CD4-positive, CD25-positive, alpha-beta regulatory T cell (primary cell): ENCODE measurements at regions not wholly inside any gene's neighbourhood (a gene's known extent, or its start where the extent isn't known, plus 50 kb on each side); places are given as distances from the start of the nearest gene placed in this dataset.

ENCODE experiments used
- ATAC-seq, 2 donors: fragments of 150-1000 bp; cut with Tn5 transposase; one replicate each; pipeline ENCODE4 v1.10.0; 2021; ENCODE audit warnings: low read depth in 2 of 2, moderate number of reproducible peaks in 2 of 2, moderate library complexity in 1 of 2
- DNase-seq, 3 donors: peaks; one replicate each; pipeline versions ENCODE4 v3.0.0 to v3.0.0-alpha.2; 2012 to 2022; ENCODE audit warnings: mixed read lengths in 1 of 3
- H3K27ac ChIP-seq: one replicate; pipeline ENCODE4 v1.7.0; 2013; ENCODE audit warnings: mild to moderate bottlenecking, low read length; ENCODE audit not compliant: insufficient read depth, poor library complexity, severe bottlenecking
- H3K27me3 ChIP-seq: one replicate; pipeline ENCODE4 v1.7.0; 2013; ENCODE audit warnings: low read length; ENCODE audit not compliant: control insufficient read depth, insufficient read depth
- H3K36me3 ChIP-seq: one replicate; pipeline ENCODE4 v1.7.0; 2013; ENCODE audit warnings: mild to moderate bottlenecking, low read length, moderate library complexity; ENCODE audit not compliant: control insufficient read depth, insufficient read depth
- H3K4me1 ChIP-seq: 2 replicates; pipeline ENCODE4 v1.7.0; 2013; ENCODE audit warnings: mild to moderate bottlenecking, low read length; ENCODE audit not compliant: insufficient read depth, control insufficient read depth, poor library complexity, severe bottlenecking
- H3K4me3 ChIP-seq: one replicate; pipeline ENCODE4 v1.7.0; 2013; ENCODE audit warnings: low read depth, mild to moderate bottlenecking, low read length, moderate library complexity
- H3K9me3 ChIP-seq, 2 experiments: 1 replicate in 1 of 2; 2 replicates in 1 of 2; pipeline ENCODE4 v1.7.0; 2013; ENCODE audit warnings: low read length in 2 of 2, mild to moderate bottlenecking in 1 of 2, moderate library complexity in 1 of 2; ENCODE audit not compliant: control insufficient read depth in 2 of 2
- H3K27ac Mint-ChIP-seq, 3 donors: one replicate each; pipeline ENCODE4 v1.8.0; 2020 to 2022; ENCODE audit warnings: mild to moderate bottlenecking in 3 of 3, mixed read lengths in 3 of 3, moderate library complexity in 2 of 3
- H3K27me3 Mint-ChIP-seq: one replicate; pipeline ENCODE4 v1.8.0; 2022; ENCODE audit warnings: mild to moderate bottlenecking, mixed read lengths
- H3K36me3 Mint-ChIP-seq: one replicate; pipeline ENCODE4 v1.8.0; 2020; ENCODE audit warnings: mixed read lengths
- H3K4me1 Mint-ChIP-seq, 4 donors: one replicate each; pipeline ENCODE4 v1.8.0; 2020 to 2022; ENCODE audit warnings: mixed read lengths in 4 of 4, mild to moderate bottlenecking in 1 of 4
- H3K4me3 Mint-ChIP-seq, 4 donors: one replicate each; pipeline ENCODE4 v1.8.0; 2020 to 2022; ENCODE audit warnings: mild to moderate bottlenecking in 4 of 4, mixed read lengths in 4 of 4, moderate library complexity in 3 of 4
- H3K9me3 Mint-ChIP-seq, 7 donors: one replicate each; pipeline ENCODE4 v1.8.0; 2020 to 2022; ENCODE audit warnings: mixed read lengths in 7 of 7, mild to moderate bottlenecking in 3 of 7, moderate library complexity in 2 of 7

DNA sequence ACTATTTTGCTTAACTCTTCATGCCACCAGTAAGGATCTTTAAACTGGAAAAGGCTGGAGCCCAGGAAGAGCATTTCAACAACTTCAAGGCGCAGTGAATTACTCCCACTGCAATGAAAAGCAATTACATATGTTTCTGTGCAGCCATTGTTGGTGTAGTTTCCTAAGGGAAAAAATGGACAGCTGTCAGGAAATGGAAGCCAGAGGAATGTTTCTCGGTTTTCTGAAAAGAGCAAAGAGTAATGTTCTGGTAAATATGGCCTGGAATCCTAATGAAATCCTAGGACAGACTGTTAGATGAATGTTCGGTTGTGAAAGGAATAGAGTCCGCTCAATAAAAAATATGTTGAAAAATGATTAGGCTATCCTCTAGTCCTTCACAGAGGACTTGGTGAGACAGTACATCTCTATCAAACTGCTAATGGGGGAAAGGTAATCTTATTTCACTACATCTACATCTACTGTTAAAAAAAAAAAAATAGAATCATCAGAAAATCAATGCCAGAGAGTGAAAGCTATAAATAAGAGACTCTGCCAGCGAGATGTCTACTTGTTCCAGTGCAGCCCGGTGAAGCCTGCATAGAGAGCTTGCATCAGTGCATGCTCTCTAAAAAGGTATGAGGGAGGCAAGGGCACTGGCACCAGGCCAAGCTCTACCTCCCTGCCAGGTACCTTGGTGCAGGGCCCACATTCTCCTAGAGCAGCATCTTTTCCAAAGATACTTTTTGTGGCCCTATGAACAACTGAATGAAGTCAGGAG is 68.2 kb upstream of the TJP1 start:
- Histone ChIP-seq H3K36me3 (no peaks in the 10 kb centered on the region), H3K4me1 (no peaks in the 10 kb centered on the region), H3K27me3 (no peaks in the 10 kb centered on the region), H3K9me3 (no peaks in the 10 kb centered on the region), H3K4me3 (no peak overlapping the region), H3K27ac (no peak overlapping the region)
- Mint-ChIP-seq H3K4me3 (no peak overlapping the region), H3K27me3 (peaks cover 10% of the 10 kb centered on the region), H3K27ac (no peak overlapping the region), H3K36me3 (no peaks in the 10 kb centered on the region), H3K4me1 (no peaks in the 10 kb centered on the region), H3K9me3 (peaks cover 0 to 3% (median 0%) of the 10 kb centered on the region in 7 donors)
- ATAC-seq: no peak
- DNase-seq: no peak

DNA sequence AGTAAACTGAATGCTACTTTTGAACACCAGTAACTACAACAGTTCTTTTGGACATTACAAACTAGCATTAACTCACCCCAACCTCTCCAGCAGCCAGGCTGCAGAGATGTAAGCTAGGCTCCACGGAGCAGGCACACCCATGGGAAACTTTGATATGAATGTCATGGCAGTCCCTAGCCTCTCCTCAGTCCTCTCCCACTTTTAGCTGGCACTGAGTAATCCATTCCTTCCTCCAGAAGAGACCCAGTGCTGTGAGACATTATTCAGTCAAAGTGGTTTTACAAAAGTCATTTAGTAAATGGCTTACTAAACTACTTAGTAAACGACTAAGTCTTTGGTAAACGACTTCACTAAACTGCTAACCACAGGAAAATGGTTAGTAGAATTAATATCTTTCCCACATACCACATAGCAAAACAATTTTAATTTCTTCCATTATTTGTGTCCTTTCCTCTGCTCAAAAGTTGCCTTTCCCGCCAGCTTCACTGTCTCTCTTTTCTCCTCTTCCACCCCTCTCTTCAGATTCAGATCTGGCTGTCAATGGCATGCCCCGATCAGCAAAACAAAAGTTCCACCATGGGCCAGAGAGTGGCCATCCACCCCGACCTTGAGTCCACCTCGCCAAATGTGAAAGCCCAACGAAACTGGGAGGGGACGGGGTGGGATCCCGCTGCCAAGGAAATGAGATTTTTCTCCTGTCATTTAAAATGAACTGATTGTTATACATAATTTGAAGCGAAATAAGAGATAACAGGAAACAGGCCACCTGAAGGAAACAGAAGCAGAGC is 67.5 kb upstream of the TJP1 start:
- H3K9me3 ChIP-seq: no peaks in the 10 kb centered on the region
- Mint-ChIP-seq H3K27ac (no peak overlapping the region), H3K9me3 (peaks cover 0 to 3% (median 0%) of the 10 kb centered on the region in 7 donors), H3K4me1 (no peaks in the 10 kb centered on the region), H3K27me3 (peaks cover 8% of the 10 kb centered on the region), H3K4me3 (no peak overlapping the region), H3K36me3 (no peaks in the 10 kb centered on the region)
- H3K4me1 ChIP-seq: no peaks in the 10 kb centered on the region
- ATAC-seq (no peak), DNase-seq (no peak)
- H3K36me3 ChIP-seq: no peaks in the 10 kb centered on the region
- H3K4me3 ChIP-seq: no peak overlapping the region
- no peak overlapping the region for H3K27ac ChIP-seq
- no peaks in the 10 kb centered on the region for H3K27me3 ChIP-seq

DNA sequence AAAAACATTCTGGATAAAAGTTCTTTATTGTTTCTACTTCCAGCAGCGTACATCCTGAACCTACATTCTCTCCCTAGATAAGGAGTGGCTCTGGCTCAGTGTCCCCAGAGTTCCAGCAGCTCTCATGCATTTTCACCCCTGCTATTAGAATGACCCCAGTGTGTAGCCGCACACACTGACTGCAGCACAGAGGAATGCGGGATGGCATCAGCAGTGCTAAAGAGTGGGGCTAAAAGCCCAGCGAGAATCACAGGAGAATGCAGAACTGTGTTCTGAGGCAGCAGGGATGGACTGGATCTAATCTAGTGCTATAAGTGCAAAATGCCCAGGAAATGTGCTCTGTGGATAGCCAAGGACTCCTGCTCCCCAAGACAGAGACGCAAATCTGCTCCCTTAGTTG is 66.4 kb upstream of the TJP1 start:
- ATAC-seq (no peak), DNase-seq (no peak)
- peaks cover 0 to 3% (median 0%) of the 10 kb centered on the region in 7 donors for H3K9me3 Mint-ChIP-seq
- H3K4me3 Mint-ChIP-seq: no peak overlapping the region
- Histone ChIP-seq H3K9me3 (no peaks in the 10 kb centered on the region), H3K4me1 (no peaks in the 10 kb centered on the region), H3K36me3 (no peaks in the 10 kb centered on the region), H3K27ac (no peak overlapping the region), H3K4me3 (no peak overlapping the region), H3K27me3 (no peaks in the 10 kb centered on the region)
- H3K36me3 Mint-ChIP-seq: no peaks in the 10 kb centered on the region
- peaks cover 8% of the 10 kb centered on the region for H3K27me3 Mint-ChIP-seq
- no peaks in the 10 kb centered on the region for H3K4me1 Mint-ChIP-seq
- H3K27ac Mint-ChIP-seq: no peak overlapping the region

DNA sequence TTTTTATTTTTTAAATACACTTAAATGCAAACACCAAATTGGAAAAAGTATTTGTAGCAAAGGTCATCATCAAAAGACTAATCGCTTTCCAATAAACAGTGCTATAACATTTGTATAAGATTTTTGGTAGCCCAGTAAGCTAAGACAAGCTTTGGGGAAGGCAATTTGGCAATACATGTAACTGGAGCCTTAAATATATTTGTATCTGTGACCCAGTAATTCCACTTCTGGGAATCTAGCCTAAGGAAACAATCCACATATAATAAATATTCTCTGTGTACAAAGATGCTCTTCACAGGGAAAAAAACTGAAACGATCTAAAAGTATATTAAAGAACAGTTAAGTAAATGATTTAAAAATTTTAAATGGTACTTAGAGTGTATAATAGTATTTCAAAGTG is 65.5 kb upstream of the TJP1 start:
- Mint-ChIP-seq H3K27me3 (peaks cover 15% of the 10 kb centered on the region), H3K9me3 (peaks cover 0 to 3% (median 0%) of the 10 kb centered on the region in 7 donors), H3K4me1 (no peaks in the 10 kb centered on the region), H3K4me3 (no peak overlapping the region), H3K27ac (no peak overlapping the region), H3K36me3 (no peaks in the 10 kb centered on the region)
- Histone ChIP-seq H3K27ac (no peak overlapping the region), H3K27me3 (peaks cover 3% of the 10 kb centered on the region), H3K4me1 (no peaks in the 10 kb centered on the region), H3K36me3 (no peaks in the 10 kb centered on the region), H3K4me3 (no peak overlapping the region), H3K9me3 (no peaks in the 10 kb centered on the region)
- no peak for DNase-seq
- ATAC-seq: no peak

DNA sequence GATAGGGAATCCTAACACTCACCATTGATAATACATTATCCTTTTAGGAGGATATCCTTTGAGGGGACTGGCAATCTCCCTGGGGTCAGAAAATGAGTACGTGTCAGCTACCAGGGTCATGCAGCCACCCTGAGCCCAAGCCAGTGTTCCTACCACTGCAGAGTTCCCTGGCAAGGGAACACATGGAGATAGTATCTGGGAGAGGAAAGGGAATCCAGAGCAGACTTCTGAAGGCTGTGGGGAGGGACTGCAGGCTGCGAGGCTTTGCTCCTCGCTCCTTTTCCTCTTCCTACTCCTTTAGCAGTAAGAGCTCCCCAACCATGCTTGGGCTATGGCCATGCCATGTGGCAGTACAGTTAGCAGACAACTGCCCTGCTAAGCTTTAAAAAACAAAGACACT is 62.9 kb upstream of the TJP1 start:
- ATAC-seq: no peak
- Mint-ChIP-seq H3K36me3 (no peaks in the 10 kb centered on the region), H3K9me3 (peaks cover 0 to 3% (median 0%) of the 10 kb centered on the region in 7 donors), H3K4me1 (no peaks in the 10 kb centered on the region), H3K27me3 (peaks cover 11% of the 10 kb centered on the region), H3K27ac (no peak overlapping the region), H3K4me3 (no peak overlapping the region)
- Histone ChIP-seq H3K36me3 (no peaks in the 10 kb centered on the region), H3K4me3 (no peak overlapping the region), H3K9me3 (no peaks in the 10 kb centered on the region), H3K27me3 (peaks cover 3% of the 10 kb centered on the region), H3K27ac (no peak overlapping the region), H3K4me1 (no peaks in the 10 kb centered on the region)
- DNase-seq: no peak

DNA sequence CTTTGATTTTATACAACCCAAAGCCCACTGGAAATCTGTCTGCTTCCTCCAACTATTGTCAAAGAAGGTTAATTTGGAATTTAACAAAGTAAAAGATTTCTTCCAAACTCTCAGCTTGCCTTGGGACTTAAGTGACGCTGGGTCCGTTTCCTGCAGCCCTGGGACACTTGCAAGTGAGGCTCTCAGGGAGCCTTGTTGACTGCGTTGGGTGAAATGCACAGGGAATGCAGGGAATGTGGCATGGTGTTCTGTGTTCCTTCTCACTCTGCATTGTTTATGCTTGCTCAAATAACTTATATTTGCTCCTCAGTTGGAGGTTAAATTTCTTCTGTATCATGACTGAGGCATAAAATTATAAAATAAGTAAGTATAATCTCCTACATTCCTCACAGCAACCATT is 60.9 kb upstream of the TJP1 start:
- ATAC-seq (no peak), DNase-seq (no peak)
- Histone ChIP-seq H3K27ac (no peak overlapping the region), H3K9me3 (no peaks in the 10 kb centered on the region), H3K27me3 (peaks cover 3% of the 10 kb centered on the region), H3K4me1 (no peaks in the 10 kb centered on the region), H3K36me3 (no peaks in the 10 kb centered on the region), H3K4me3 (no peak overlapping the region)
- Mint-ChIP-seq H3K9me3 (peaks cover 0 to 3% (median 0%) of the 10 kb centered on the region in 7 donors), H3K4me3 (no peak overlapping the region), H3K4me1 (no peaks in the 10 kb centered on the region), H3K36me3 (no peaks in the 10 kb centered on the region), H3K27ac (no peak overlapping the region), H3K27me3 (peaks cover 11% of the 10 kb centered on the region)

DNA sequence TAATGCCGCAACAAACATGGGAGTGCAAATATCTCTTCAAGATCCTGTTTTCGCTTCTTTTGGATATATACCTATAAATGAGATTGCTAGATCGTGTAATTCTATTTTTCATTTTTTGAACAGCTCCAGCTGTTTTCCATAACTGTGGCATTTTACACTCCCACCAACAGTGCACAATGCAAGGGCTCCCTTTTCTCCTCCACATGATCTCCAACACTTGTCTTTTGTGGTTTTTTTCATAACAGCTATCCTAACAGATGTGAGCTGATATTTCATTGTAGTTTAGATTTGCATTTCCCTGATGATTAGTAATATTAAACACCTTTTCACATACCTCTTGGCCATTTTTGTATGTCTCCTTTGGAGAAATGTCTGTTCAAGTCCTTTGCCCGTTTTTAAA is 58.6 kb upstream of the TJP1 start:
- peaks cover 0 to 2% (median 0%) of the 10 kb centered on the region in 7 donors for H3K9me3 Mint-ChIP-seq
- Histone ChIP-seq H3K36me3 (no peaks in the 10 kb centered on the region), H3K27me3 (peaks cover 3% of the 10 kb centered on the region), H3K9me3 (no peaks in the 10 kb centered on the region), H3K27ac (no peak overlapping the region), H3K4me3 (no peak overlapping the region), H3K4me1 (no peaks in the 10 kb centered on the region)
- no peaks in the 10 kb centered on the region for H3K4me1 Mint-ChIP-seq
- H3K4me3 Mint-ChIP-seq: no peak overlapping the region
- ATAC-seq: no peak
- no peak for DNase-seq
- H3K27ac Mint-ChIP-seq: no peak overlapping the region
- H3K27me3 Mint-ChIP-seq: peaks cover 11% of the 10 kb centered on the region
- no peaks in the 10 kb centered on the region for H3K36me3 Mint-ChIP-seq

DNA sequence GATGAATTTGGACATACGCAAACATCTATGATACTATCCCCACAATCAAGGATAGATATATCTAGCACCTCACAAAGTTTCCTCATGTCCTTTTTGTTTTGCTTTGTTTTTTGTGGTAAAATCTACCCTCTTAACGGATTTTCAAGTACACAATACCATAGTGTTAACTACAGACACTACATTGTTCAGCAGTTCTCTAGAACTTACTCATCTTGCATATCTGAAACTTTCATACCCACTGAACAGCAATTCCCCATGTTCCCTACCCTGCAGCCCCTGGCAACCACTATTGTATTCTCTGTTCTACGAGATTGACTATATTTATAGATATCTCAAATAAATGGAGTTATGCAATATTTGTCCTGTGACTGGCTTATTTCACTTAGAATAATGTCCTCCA is 58.1 kb upstream of the TJP1 start:
- no peak for ATAC-seq
- H3K27ac Mint-ChIP-seq: no peak overlapping the region
- Histone ChIP-seq H3K27me3 (peaks cover 3% of the 10 kb centered on the region), H3K4me1 (no peaks in the 10 kb centered on the region), H3K36me3 (no peaks in the 10 kb centered on the region), H3K27ac (no peak overlapping the region), H3K9me3 (no peaks in the 10 kb centered on the region), H3K4me3 (no peak overlapping the region)
- H3K9me3 Mint-ChIP-seq: peaks cover 0 to 2% (median 0%) of the 10 kb centered on the region in 7 donors
- no peak overlapping the region for H3K4me3 Mint-ChIP-seq
- H3K27me3 Mint-ChIP-seq: peaks cover 11% of the 10 kb centered on the region
- DNase-seq: no peak
- H3K36me3 Mint-ChIP-seq: no peaks in the 10 kb centered on the region
- no peaks in the 10 kb centered on the region for H3K4me1 Mint-ChIP-seq
